Esophagus muscularis mucosa (tissue), 3 donors: ENCODE measurements at regions not wholly inside any gene's neighbourhood (a gene's known extent, or its start where the extent isn't known, plus 50 kb on each side); places are given as distances from the start of the nearest gene placed in this dataset.

Experiments
- POLR2A ChIP-seq: fragments of 450-650 bp; IDR thresholded peaks from one replicate; pipeline ENCODE4 v1.6.1; 2017; ENCODE audit warnings: antibody characterized with exemption, moderate library complexity, mild to moderate bottlenecking, low read depth
- POLR2AphosphoS5 ChIP-seq, 2 donors: sonication (generic); formaldehyde crosslinking; IDR thresholded peaks; one replicate each; pipeline ENCODE4 v1.6.1; 2017; ENCODE audit warnings: antibody characterized with exemption in 2 of 2
- TF ChIP-seq, protein P1 (sequence below), 3 experiments: fragments of 200-600 bp in 2 of 3; fragments of 450-650 bp in 1 of 3; sonication (generic) in 2 of 3; IDR thresholded peaks; one replicate each; pipeline ENCODE4 v1.5.1; 2017 to 2019; ENCODE audit warnings: antibody characterized with exemption in 3 of 3, mild to moderate bottlenecking in 2 of 3, moderate library complexity in 1 of 3

DNA sequence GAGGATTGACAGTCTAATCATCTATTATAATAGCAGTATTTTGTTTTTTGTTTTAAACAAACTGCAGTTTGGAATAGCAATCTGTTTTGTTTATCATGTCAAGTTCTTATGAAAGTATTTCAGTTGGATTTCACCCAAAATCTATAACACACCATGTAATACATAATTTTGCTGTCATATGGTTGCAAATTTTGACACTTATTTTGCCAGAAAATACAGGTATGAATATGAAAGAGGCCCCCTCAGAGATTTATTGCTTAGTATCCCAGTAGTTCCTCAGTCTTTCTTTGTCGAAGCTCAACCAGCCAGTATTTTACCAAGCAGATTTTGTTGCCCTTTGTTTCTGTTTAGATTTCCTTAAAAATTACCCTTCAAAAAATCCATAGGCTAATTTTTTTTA lies 317.5 kb upstream of the CXADR start:
- TF ChIP-seq, protein P1, sequence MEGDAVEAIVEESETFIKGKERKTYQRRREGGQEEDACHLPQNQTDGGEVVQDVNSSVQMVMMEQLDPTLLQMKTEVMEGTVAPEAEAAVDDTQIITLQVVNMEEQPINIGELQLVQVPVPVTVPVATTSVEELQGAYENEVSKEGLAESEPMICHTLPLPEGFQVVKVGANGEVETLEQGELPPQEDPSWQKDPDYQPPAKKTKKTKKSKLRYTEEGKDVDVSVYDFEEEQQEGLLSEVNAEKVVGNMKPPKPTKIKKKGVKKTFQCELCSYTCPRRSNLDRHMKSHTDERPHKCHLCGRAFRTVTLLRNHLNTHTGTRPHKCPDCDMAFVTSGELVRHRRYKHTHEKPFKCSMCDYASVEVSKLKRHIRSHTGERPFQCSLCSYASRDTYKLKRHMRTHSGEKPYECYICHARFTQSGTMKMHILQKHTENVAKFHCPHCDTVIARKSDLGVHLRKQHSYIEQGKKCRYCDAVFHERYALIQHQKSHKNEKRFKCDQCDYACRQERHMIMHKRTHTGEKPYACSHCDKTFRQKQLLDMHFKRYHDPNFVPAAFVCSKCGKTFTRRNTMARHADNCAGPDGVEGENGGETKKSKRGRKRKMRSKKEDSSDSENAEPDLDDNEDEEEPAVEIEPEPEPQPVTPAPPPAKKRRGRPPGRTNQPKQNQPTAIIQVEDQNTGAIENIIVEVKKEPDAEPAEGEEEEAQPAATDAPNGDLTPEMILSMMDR (IDR thresholded peaks at IDR 0.05) = no peak
- TF ChIP-seq POLR2A (no peak), POLR2AphosphoS5 (IDR thresholded peaks at IDR 0.05) (no peak)
